ENCODE measurements at regions not wholly inside any gene's neighbourhood (a gene's known extent, or its start where the extent isn't known, plus 50 kb on each side); places are given as distances from the start of the nearest gene placed in this dataset.

GRCh38 chr3:30271781-30272180 lies 334.6 kb upstream of the TGFBR2 start:
- WGBS (ENCODE audit: insufficient coverage) = 100% methylated on average over 1 of the region's 3 CpGs
- no peak overlapping the region for H3K4me3 ChIP-seq (replicated peaks in 1 of 3; ENCODE audit: low read depth in 2 of 3, low read length in 3 of 3)

GRCh38 chr3:30273304-30274072 lies 332.9 kb upstream of the TGFBR2 start:
- intact Hi-C loops (cut with micrococcal nuclease) = no loop called here
- Mint-ChIP-seq H3K27ac (no peak overlapping the region), H3K27me3 (ENCODE audit: low read depth in 3 of 3) (no peaks in the 10 kb centered on the region), H3K4me3 (no peak overlapping the region), H3K9me3 (peaks cover 0 to 8% (median 3%) of the 10 kb centered on the region in 7 donors), H3K36me3 (no peaks in the 10 kb centered on the region), H3K4me1 (peaks cover 11% of the 10 kb centered on the region)
- no peaks in the 10 kb centered on the region for H4K20me1 ChIP-seq (ENCODE audit: insufficient read depth, low read length)
- H3K36me3 ChIP-seq (replicated peaks in 1 of 2; ENCODE audit: control insufficient read depth in 1 of 2, insufficient read depth in 2 of 2, low read length in 2 of 2) = no peaks in the 10 kb centered on the region
- H3K9me3 ChIP-seq (replicated peaks in 1 of 2; ENCODE audit: control insufficient read depth in 1 of 2, insufficient read depth in 1 of 2, low read length in 2 of 2) = no peaks in the 10 kb centered on the region
- DNase-seq = no peak
- no peak overlapping the region for H3K9ac ChIP-seq (ENCODE audit: insufficient read depth, low read length, poor library complexity, severe bottlenecking)
- no peak for TF ChIP-seq CTCF (IDR thresholded peaks at IDR 0.05)
- H3K4me1 ChIP-seq (ENCODE audit: control insufficient read depth in 1 of 2, insufficient read depth in 2 of 2, low read length in 2 of 2) = peaks cover 13 to 15% of the 10 kb centered on the region in 2 donors
- no peak overlapping the region for H3K4me2 ChIP-seq (replicated peaks; ENCODE audit: extremely low read depth, low read length, poor library complexity, severe bottlenecking)
- no peak overlapping the region for H2AFZ ChIP-seq (ENCODE audit: insufficient read depth, low read depth, low read length, poor library complexity, severe bottlenecking)
- WGBS (ENCODE audit: insufficient coverage) = no CpG with 5 or more reads among the region's 2 CpGs
- H3K79me2 ChIP-seq (ENCODE audit: insufficient read depth, low read length) = no peaks in the 10 kb centered on the region
- no peak overlapping the region for H3K4me3 ChIP-seq (replicated peaks in 1 of 3; ENCODE audit: low read depth in 2 of 3, low read length in 3 of 3)
- H3K27me3 ChIP-seq (ENCODE audit: control insufficient read depth in 2 of 2, insufficient read depth in 2 of 2, low read length in 2 of 2) = no peaks in the 10 kb centered on the region
- H3K27ac ChIP-seq (ENCODE audit: low read depth in 1 of 2, low read length in 2 of 2) = no peak overlapping the region

More at GRCh38 chr3:30271781-30272180, 334.6 kb upstream of the TGFBR2 start:
- peaks cover 13 to 15% of the 10 kb centered on the region in 2 donors for H3K4me1 ChIP-seq (ENCODE audit: control insufficient read depth in 1 of 2, insufficient read depth in 2 of 2, low read length in 2 of 2)
- no peak overlapping the region for H3K4me2 ChIP-seq (replicated peaks; ENCODE audit: extremely low read depth, low read length, poor library complexity, severe bottlenecking)
- no peak for DNase-seq
- H3K27me3 Mint-ChIP-seq (ENCODE audit: low read depth in 3 of 3) = no peaks in the 10 kb centered on the region
- H3K4me3 Mint-ChIP-seq = no peak overlapping the region
- H3K79me2 ChIP-seq (ENCODE audit: insufficient read depth, low read length) = no peaks in the 10 kb centered on the region
- peaks cover 0 to 5% (median 0%) of the 10 kb centered on the region in 7 donors for H3K9me3 Mint-ChIP-seq
- no peak overlapping the region for H3K27ac Mint-ChIP-seq
- no peaks in the 10 kb centered on the region for H4K20me1 ChIP-seq (ENCODE audit: insufficient read depth, low read length)
- H3K27me3 ChIP-seq (ENCODE audit: control insufficient read depth in 2 of 2, insufficient read depth in 2 of 2, low read length in 2 of 2) = no peaks in the 10 kb centered on the region
- no peaks in the 10 kb centered on the region for H3K36me3 Mint-ChIP-seq
- no peak overlapping the region for H3K27ac ChIP-seq (ENCODE audit: low read depth in 1 of 2, low read length in 2 of 2)
- intact Hi-C loops (cut with micrococcal nuclease) = no loop called here
- no peaks in the 10 kb centered on the region for H3K9me3 ChIP-seq (replicated peaks in 1 of 2; ENCODE audit: control insufficient read depth in 1 of 2, insufficient read depth in 1 of 2, low read length in 2 of 2)
- H3K36me3 ChIP-seq (replicated peaks in 1 of 2; ENCODE audit: control insufficient read depth in 1 of 2, insufficient read depth in 2 of 2, low read length in 2 of 2) = no peaks in the 10 kb centered on the region
- H2AFZ ChIP-seq (ENCODE audit: insufficient read depth, low read depth, low read length, poor library complexity, severe bottlenecking) = no peak overlapping the region
- no peak overlapping the region for H3K9ac ChIP-seq (ENCODE audit: insufficient read depth, low read length, poor library complexity, severe bottlenecking)
- TF ChIP-seq CTCF (IDR thresholded peaks at IDR 0.05) = no peak
- H3K4me1 Mint-ChIP-seq = peaks cover 15% of the 10 kb centered on the region

Data from CD14-positive monocyte (primary cell).